Occipital lobe (tissue), 1 donor: ENCODE measurements at regions not wholly inside any gene's neighbourhood (a gene's known extent, or its start where the extent isn't known, plus 50 kb on each side); places are given as distances from the start of the nearest gene placed in this dataset.
"Not testable (repeated sequence)": the region's sequence is repeated elsewhere in the genome, so short reads cannot be mapped to it uniquely, and the experiment has no call there.

Source experiments
- DNase-seq: peaks from one replicate; lab custom pipeline; 2025; lab: John Stamatoyannopoulos, UW

DNA sequence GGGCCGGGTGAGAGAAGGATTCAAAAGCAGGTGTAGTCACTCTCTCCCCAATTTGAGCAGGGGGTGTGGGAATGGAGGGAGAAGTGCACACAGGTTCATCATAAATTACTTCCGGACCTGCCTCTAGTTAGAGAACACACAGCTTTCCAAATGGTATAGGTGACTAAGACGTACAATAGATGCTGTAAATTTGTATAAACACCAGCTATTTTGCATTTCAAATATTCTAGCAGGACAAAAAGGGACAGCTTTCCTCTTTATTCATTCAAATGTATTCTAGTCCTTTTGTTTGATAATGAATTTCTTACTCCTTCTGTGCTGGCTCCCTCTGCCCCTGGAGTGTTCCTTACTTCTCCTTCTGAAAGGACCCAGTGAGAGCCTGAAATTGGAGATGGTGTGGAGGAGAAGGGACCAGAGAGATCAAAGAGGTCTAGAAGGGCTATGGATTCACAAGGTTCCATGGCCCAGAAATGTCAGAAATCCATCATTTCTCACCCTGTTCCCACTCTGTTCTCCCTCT lies 53.2 kb upstream of the SH3BP4 start:
- DNase-seq: no peak

DNA sequence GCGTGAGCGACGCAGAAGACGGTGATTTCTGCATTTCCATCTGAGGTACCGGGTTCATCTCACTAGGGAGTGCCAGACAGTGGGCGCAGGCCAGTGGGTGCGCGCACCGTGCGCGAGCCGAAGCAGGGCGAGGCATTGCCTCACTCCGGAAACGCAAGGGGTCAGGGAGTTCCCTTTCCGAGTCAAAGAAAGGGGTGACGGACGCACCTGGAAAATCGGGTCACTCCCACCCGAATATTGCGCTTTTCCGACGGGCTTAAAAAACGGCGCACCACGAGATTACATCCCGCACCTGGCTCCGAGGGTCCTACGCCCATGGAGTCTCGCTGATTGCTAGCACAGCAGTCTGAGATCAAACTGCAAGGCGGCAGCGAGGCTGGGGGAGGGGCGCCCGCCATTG lies 63.4 kb upstream of the SH3BP4 start:
- DNase-seq: not testable (repeated sequence)

DNA sequence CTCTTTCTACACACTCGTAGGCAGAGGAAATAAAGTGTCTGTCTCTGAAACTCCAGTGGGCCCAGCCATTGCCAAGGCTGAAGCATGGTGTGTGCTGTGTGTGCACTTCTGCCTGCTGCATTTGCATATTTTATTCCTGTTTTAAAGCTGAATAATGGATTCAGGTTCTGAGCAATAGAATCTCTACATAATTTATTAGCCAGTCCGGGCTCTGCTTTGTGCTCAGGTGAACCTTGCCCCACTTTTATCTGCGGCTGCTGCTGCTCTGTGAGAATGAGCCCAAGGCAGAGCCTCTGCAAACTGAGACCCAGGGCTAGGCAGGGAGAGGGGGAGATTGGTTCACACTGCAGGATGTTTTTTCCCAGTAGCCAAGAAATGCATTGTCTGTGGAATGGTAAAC lies 64.6 kb upstream of the SH3BP4 start:
- no peak for DNase-seq

- DNase-seq: no peak
These were observed 65.9 kb upstream of the SH3BP4 start for GRCh38 chr2:234885886-234886285.

- no peak for DNase-seq
These were observed 66.7 kb upstream of the SH3BP4 start for GRCh38 chr2:234885118-234885517.

- DNase-seq: no peak
These were observed 67.2 kb upstream of the SH3BP4 start for GRCh38 chr2:234884591-234884990.

DNA sequence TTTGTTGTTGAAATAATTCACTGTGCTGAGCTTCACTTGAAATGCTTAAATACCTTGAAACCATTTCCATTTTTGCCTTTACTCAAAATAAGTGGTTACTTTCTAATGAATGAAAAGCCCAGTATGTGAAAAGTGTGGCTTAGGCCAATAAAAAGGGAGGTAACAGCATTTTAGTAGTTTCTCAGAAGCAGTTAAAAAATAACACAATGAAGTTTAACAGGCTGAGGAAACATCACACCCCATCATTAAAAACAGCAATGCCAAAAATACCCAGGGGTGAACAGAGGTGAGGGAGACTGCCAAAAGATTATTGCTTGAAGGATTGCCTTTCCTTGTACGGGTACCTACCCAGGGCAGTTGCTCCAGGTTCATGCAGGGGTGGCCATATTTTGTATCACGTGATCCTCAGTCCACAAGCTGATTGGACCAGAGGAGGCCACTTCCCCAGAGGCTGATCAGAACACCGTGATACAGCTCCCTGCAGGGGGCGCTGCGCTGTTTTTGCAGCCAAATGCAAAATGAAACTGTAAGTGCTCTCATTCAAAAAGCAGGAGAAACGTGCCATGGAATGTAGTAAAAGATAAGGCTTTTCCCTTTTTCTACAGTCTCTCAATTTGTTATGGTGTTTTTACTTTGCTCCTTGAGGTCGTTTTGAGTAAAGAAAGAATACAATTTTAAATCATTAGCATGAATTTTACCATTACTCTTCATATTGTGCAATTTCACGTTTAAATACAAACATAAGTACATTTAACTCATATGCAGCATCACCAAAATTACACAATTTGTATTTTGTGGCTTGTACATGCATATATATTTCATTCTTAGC lies 70.2 kb upstream of the SH3BP4 start:
- peak; percentile 73 for DNase-seq

DNA sequence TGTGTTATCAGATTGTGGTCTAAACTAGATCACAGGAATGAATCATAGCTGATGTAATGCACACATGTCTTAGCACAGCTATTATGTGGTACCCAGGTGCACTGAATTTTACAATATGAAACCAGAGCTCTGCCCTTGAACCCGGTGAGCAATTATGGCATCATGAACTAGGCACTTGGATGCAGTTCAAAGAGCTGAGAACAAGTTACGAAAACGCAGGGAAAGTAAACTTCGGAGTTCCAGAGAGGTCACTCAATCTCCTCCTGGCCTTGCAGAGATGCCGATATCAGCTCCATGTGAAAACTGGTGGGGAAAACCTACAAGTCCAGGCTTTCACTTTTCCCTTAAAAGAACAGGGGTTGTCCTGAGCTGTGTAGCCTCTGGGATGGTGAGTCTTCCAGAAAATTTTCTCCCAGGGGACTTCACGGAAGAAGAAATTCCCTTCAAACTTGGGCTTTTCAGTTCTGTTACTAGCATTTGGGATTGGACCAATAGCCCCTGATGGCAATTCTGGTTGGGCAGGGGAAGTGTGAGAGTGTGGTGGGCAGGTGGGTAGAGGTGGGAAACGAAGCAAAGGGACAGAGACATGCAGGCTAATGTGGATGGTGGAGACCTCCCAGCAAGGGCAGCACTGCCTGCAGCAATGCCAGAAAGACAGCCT lies 71.1 kb upstream of the SH3BP4 start:
- DNase-seq: no peak

DNA sequence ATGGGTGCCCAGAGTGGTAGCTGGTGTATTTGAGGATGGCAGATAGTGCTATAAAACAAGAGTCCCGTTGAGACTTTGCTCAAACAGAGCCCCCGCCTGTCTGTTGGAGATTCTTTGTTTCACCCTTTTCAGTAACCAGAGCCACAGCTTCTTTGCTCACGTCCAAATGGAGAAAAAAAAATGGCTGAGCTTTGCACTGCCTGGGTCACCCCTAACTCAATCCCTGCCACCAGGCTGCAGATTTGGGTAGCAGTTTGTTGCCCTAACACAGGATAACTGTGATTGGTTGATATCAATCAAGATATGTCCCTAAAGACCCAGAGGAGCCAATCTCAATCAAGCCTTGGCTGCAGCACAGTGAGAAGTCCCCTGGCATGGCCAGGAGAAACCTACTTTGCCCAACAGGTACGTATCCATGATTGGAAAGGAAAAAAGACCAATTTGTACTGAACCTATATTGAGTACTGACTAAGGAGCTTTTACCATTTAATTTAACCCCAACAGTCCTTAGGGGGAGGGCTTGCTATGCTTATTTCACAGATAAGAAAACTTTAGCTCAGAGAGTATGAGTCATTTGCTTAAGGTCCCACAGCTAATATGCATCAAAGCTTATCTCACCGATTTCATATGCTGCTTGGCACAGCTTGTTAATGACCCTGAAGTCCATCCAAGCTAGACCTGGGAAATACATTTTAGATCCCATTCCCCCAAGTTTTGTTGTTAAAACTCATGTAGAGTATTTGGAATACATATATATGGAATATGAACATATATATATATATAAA lies 72.0 kb upstream of the SH3BP4 start:
- no peak for DNase-seq

GRCh38 chr2:234876621-234877020 lies 75.2 kb upstream of the SH3BP4 start:
- DNase-seq: not testable (repeated sequence)

DNA sequence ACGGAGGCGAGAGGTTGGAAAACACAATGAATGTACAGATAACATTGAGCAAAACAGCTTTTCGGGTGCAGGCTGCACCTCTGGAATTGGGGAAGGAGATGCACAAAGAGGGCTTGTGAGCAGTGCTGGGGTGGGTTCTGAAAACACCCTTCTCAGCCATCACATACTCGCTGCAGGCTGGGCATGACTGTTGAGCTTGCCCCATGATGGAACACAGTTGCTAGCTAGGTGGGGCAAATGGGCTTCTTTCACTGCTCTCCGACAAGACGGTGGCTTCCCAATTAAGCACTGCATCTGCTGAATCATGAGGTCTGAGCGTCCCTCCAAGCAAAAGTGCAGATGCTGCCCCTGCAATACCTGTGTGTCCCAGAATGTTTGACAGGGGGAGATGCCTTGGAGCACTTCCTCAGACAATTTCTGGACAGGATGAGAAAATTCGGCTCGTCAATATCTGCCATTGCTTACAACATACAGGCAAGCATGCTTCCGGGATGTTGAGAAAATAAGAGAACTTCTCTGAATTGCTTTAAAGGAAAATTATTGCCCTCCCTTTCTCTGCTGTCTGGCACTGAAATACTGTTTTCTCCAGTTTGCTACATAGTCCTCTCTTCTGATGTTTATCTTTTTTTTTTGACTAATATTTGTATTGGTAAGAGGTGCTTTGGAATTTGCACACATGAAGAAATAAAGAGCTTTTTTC lies 77.3 kb upstream of the SH3BP4 start:
- DNase-seq: no peak

GRCh38 chr2:234873828-234874173 lies 78.0 kb upstream of the SH3BP4 start:
- no peak for DNase-seq

GRCh38 chr2:234873103-234873827 lies 78.6 kb upstream of the SH3BP4 start:
- DNase-seq: no peak

- DNase-seq: no peak
These were observed 81.8 kb upstream of the SH3BP4 start for GRCh38 chr2:234869969-234870368.

- DNase-seq: no peak
These were observed 82.7 kb upstream of the SH3BP4 start for GRCh38 chr2:234869164-234869563.

GRCh38 chr2:234867882-234868285 lies 83.9 kb upstream of the SH3BP4 start:
- DNase-seq: no peak

- no peak for DNase-seq
These were observed 86.2 kb upstream of the SH3BP4 start for GRCh38 chr2:234865586-234865985.

DNA sequence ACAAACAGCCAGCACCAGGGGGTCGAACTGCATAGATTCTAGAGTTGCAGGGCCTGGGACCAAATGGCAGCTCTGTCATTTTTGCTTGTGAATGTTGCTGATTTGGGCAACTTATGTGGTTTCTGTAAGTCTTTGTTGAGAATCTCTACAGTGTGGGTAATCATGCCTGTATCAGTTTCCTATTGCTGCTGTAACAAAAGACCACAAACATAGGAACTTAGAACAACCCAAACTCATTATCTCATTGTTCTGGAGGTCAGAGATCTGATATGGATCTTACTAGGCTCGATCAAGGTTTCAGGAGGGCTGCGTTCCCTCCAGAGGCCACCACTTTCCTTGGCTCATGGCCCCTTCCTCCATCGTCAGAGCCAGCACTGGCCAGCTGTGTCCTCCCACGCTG lies 86.8 kb upstream of the SH3BP4 start:
- no peak for DNase-seq

- DNase-seq: no peak
These were observed 87.3 kb upstream of the SH3BP4 start for GRCh38 chr2:234864506-234864905.

- DNase-seq: peak; percentile 4
These were observed 88.5 kb upstream of the SH3BP4 start for GRCh38 chr2:234863043-234863934.
